ENCODE measurements at regions not wholly inside any gene's neighbourhood (a gene's known extent, or its start where the extent isn't known, plus 50 kb on each side); places are given as distances from the start of the nearest gene placed in this dataset.

- H3K36me3 ChIP-seq (ENCODE audit: control insufficient read depth in 2 of 3, insufficient read depth in 3 of 3, low read length in 3 of 3): no peaks in the 10 kb centered on the region
- intact Hi-C loops (cut with micrococcal nuclease): no loop called here
- H3K27ac Mint-ChIP-seq: no peak overlapping the region
- ChIA-PET CTCF (no interaction called here), POLR2A (no interaction called here)
- H3K27me3 ChIP-seq (ENCODE audit: control insufficient read depth in 2 of 2, insufficient read depth in 2 of 2, low read length in 2 of 2): no peaks in the 10 kb centered on the region
- no peak overlapping the region for H3K27ac ChIP-seq (ENCODE audit: low read depth, low read length)
- no peak overlapping the region for H3K4me3 ChIP-seq (ENCODE audit: low read length)
- H3K9me3 ChIP-seq (ENCODE audit: control insufficient read depth in 2 of 3, low read length in 3 of 3): no peaks in the 10 kb centered on the region
- no peak for ATAC-seq
- no peak for DNase-seq
- H3K4me1 Mint-ChIP-seq: peaks cover 0 to 3% (median 0%) of the 10 kb centered on the region in 7 donors
- no peak overlapping the region for H3K4me3 Mint-ChIP-seq
- H3K27me3 Mint-ChIP-seq: no peaks in the 10 kb centered on the region
- no peaks in the 10 kb centered on the region for H3K4me1 ChIP-seq (ENCODE audit: control insufficient read depth in 2 of 2, insufficient read depth in 2 of 2, low read length in 2 of 2)
- H3K36me3 Mint-ChIP-seq: peaks cover 0 to 12% (median 4%) of the 10 kb centered on the region in 5 donors
- peaks cover 0 to 2% (median 0%) of the 10 kb centered on the region in 11 donors for H3K9me3 Mint-ChIP-seq
Observed at GRCh38 chrX:150017868-150018267, 79.6 kb upstream of the EOLA2 start.

DNA sequence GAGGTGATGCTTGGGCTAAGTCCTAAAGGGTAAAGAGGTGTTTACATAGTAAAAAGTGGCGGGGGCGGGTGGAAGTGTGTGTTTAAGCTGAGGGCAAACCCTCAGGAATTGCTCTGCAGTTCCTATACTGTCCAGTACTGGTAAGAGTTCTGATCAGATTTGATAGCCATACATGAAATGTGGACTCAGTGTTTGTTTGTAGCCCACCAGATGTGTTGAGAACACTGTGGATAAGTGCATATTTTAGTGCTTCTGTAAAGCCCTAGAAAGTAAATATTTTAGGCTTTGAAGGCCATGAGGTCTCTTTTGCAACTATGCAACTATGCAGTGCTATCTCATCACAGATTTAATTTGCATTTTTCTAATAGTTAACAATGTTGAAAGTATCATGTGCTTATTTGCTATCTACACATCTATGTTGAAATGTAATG is 80.7 kb upstream of the EOLA2 start:
- CTCF ChIA-PET: no interaction called here
- no peaks in the 10 kb centered on the region for H3K4me1 ChIP-seq (ENCODE audit: control insufficient read depth in 2 of 2, insufficient read depth in 2 of 2, low read length in 2 of 2)
- no peak for DNase-seq
- Mint-ChIP-seq H3K27ac (no peak overlapping the region), H3K4me1 (peaks cover 0 to 1% (median 0%) of the 10 kb centered on the region in 7 donors), H3K36me3 (peaks cover 0 to 16% (median 4%) of the 10 kb centered on the region in 5 donors), H3K4me3 (no peak overlapping the region), H3K27me3 (no peaks in the 10 kb centered on the region), H3K9me3 (peaks cover 0 to 2% (median 0%) of the 10 kb centered on the region in 11 donors)
- H3K36me3 ChIP-seq (ENCODE audit: control insufficient read depth in 2 of 3, insufficient read depth in 3 of 3, low read length in 3 of 3): no peaks in the 10 kb centered on the region
- no peak overlapping the region for H3K27ac ChIP-seq (ENCODE audit: low read depth, low read length)
- intact Hi-C loops (cut with micrococcal nuclease): no loop called here
- POLR2A ChIA-PET: no interaction called here
- no peaks in the 10 kb centered on the region for H3K27me3 ChIP-seq (ENCODE audit: control insufficient read depth in 2 of 2, insufficient read depth in 2 of 2, low read length in 2 of 2)
- H3K9me3 ChIP-seq (ENCODE audit: control insufficient read depth in 2 of 3, low read length in 3 of 3): no peaks in the 10 kb centered on the region
- no peak for ATAC-seq
- H3K4me3 ChIP-seq (ENCODE audit: low read length): no peak overlapping the region

- intact Hi-C loops (cut with micrococcal nuclease): no loop called here
- Mint-ChIP-seq H3K9me3 (peaks cover 0 to 14% (median 0%) of the 10 kb centered on the region in 11 donors), H3K27me3 (peaks cover 0 to 3% (median 0%) of the 10 kb centered on the region in 5 donors), H3K4me3 (peak overlapping the region in 3 of 10 donors; percentile 39 to 65 (median 58)), H3K36me3 (peaks cover 0 to 14% (median 6%) of the 10 kb centered on the region in 5 donors), H3K4me1 (peaks cover 1 to 14% (median 8%) of the 10 kb centered on the region in 7 donors), H3K27ac (peak overlapping the region in 3 of 9 donors; percentile 12 to 77 (median 56))
- ChIA-PET POLR2A (no interaction called here), CTCF (no interaction called here)
- ATAC-seq (no peak), DNase-seq (no peak)
- no peak overlapping the region for H3K27ac ChIP-seq (ENCODE audit: low read depth, low read length)
- H3K4me3 ChIP-seq (ENCODE audit: low read length): no peak overlapping the region
- no peaks in the 10 kb centered on the region for H3K36me3 ChIP-seq (ENCODE audit: control insufficient read depth in 2 of 3, insufficient read depth in 3 of 3, low read length in 3 of 3)
- H3K27me3 ChIP-seq (ENCODE audit: control insufficient read depth in 2 of 2, insufficient read depth in 2 of 2, low read length in 2 of 2): no peaks in the 10 kb centered on the region
- H3K9me3 ChIP-seq (ENCODE audit: control insufficient read depth in 2 of 3, low read length in 3 of 3): no peaks in the 10 kb centered on the region
- H3K4me1 ChIP-seq (ENCODE audit: control insufficient read depth in 2 of 2, insufficient read depth in 2 of 2, low read length in 2 of 2): no peaks in the 10 kb centered on the region
Observed at GRCh38 chrX:150028692-150029091, 90.4 kb upstream of the EOLA2 start.

- no peaks in the 10 kb centered on the region for H3K36me3 ChIP-seq (ENCODE audit: control insufficient read depth in 2 of 3, insufficient read depth in 3 of 3, low read length in 3 of 3)
- POLR2A ChIA-PET: no interaction called here
- no peak overlapping the region for H3K27ac ChIP-seq (ENCODE audit: low read depth, low read length)
- H3K36me3 Mint-ChIP-seq: peaks cover 0 to 6% (median 3%) of the 10 kb centered on the region in 5 donors
- no peak overlapping the region for H3K4me3 Mint-ChIP-seq
- DNase-seq: no peak
- H3K9me3 ChIP-seq (ENCODE audit: control insufficient read depth in 2 of 3, low read length in 3 of 3): no peaks in the 10 kb centered on the region
- intact Hi-C loops (cut with micrococcal nuclease): no loop called here
- peaks cover 0 to 25% (median 7%) of the 10 kb centered on the region in 11 donors for H3K9me3 Mint-ChIP-seq
- H3K27ac Mint-ChIP-seq: no peak overlapping the region
- no peak for ATAC-seq
- H3K27me3 Mint-ChIP-seq: peaks cover 0 to 16% (median 0%) of the 10 kb centered on the region in 5 donors
- H3K4me3 ChIP-seq (ENCODE audit: low read length): no peak overlapping the region
- H3K27me3 ChIP-seq (ENCODE audit: control insufficient read depth in 2 of 2, insufficient read depth in 2 of 2, low read length in 2 of 2): no peaks in the 10 kb centered on the region
- peaks cover 1 to 14% (median 8%) of the 10 kb centered on the region in 7 donors for H3K4me1 Mint-ChIP-seq
- CTCF ChIA-PET: no interaction called here
- H3K4me1 ChIP-seq (ENCODE audit: control insufficient read depth in 2 of 2, insufficient read depth in 2 of 2, low read length in 2 of 2): no peaks in the 10 kb centered on the region
Observed at GRCh38 chrX:150032742-150033141, 94.5 kb upstream of the EOLA2 start.

DNA sequence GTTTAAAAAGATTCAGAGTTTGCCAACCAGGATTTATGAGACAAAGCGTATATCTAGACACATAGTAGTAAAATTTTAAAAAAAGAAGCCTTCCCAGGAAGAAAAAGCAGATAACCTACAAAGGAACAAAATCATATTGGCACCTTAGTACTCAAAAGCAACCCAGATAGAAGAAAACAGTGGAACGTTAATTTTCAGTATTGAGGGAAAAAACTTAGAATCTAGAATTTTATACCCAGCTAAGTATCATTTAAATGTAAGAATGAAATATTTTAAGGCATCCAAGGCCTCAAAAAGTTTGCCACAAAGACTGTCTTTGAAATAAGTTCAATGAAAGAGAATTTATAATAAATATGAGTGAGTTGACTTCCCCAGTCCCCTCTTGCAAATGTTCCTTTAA is 96.5 kb upstream of the EOLA2 start:
- Mint-ChIP-seq H3K9me3 (peaks cover 0 to 21% (median 7%) of the 10 kb centered on the region in 11 donors), H3K27ac (no peak overlapping the region), H3K4me3 (no peak overlapping the region), H3K36me3 (peaks cover 0 to 5% (median 0%) of the 10 kb centered on the region in 5 donors), H3K27me3 (peaks cover 0 to 20% (median under 1%) of the 10 kb centered on the region in 5 donors), H3K4me1 (peaks cover 0 to 1% (median 0%) of the 10 kb centered on the region in 7 donors)
- Histone ChIP-seq H3K9me3 (ENCODE audit: control insufficient read depth in 2 of 3, low read length in 3 of 3) (no peaks in the 10 kb centered on the region), H3K27ac (ENCODE audit: low read depth, low read length) (no peak overlapping the region), H3K4me3 (ENCODE audit: low read length) (no peak overlapping the region), H3K4me1 (ENCODE audit: control insufficient read depth in 2 of 2, insufficient read depth in 2 of 2, low read length in 2 of 2) (no peaks in the 10 kb centered on the region), H3K27me3 (ENCODE audit: control insufficient read depth in 2 of 2, insufficient read depth in 2 of 2, low read length in 2 of 2) (no peaks in the 10 kb centered on the region), H3K36me3 (ENCODE audit: control insufficient read depth in 2 of 3, insufficient read depth in 3 of 3, low read length in 3 of 3) (no peaks in the 10 kb centered on the region)
- POLR2A ChIA-PET: no interaction called here
- CTCF ChIA-PET: no interaction called here
- intact Hi-C loops (cut with micrococcal nuclease): no loop called here
- ATAC-seq: no peak
- DNase-seq: no peak

DNA sequence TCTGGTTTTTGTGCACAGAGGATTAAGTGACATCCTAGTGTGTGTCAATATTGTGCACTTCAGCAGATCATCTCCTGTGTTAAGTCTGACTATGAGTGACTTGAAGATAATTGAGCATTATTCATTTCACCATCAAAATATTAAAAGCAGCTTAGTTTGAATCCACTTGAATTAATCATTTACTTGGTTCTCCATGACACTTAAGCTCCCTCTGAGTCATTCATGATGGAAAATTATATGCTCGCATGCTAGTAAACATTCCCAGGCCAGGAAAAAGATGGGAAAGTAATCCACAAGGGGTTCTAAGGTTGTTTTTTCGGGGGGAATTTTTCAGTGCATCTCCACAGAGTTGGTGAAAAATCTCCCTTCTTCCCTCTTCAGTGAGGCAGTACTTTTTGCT is 97.2 kb upstream of the EOLA2 start:
- peaks cover 0 to 23% (median 5%) of the 10 kb centered on the region in 5 donors for H3K27me3 Mint-ChIP-seq
- ATAC-seq (no peak), DNase-seq (no peak)
- POLR2A ChIA-PET: no interaction called here
- H3K27ac ChIP-seq (ENCODE audit: low read depth, low read length): no peak overlapping the region
- no peaks in the 10 kb centered on the region for H3K4me1 ChIP-seq (ENCODE audit: control insufficient read depth in 2 of 2, insufficient read depth in 2 of 2, low read length in 2 of 2)
- H3K36me3 Mint-ChIP-seq: peaks cover 0 to 5% (median 0%) of the 10 kb centered on the region in 5 donors
- peaks cover 0 to 1% (median 0%) of the 10 kb centered on the region in 7 donors for H3K4me1 Mint-ChIP-seq
- peaks cover 0 to 21% (median 7%) of the 10 kb centered on the region in 11 donors for H3K9me3 Mint-ChIP-seq
- no peak overlapping the region for H3K4me3 Mint-ChIP-seq
- H3K36me3 ChIP-seq (ENCODE audit: control insufficient read depth in 2 of 3, insufficient read depth in 3 of 3, low read length in 3 of 3): no peaks in the 10 kb centered on the region
- H3K9me3 ChIP-seq (ENCODE audit: control insufficient read depth in 2 of 3, low read length in 3 of 3): no peaks in the 10 kb centered on the region
- H3K27me3 ChIP-seq (ENCODE audit: control insufficient read depth in 2 of 2, insufficient read depth in 2 of 2, low read length in 2 of 2): no peaks in the 10 kb centered on the region
- intact Hi-C loops (cut with micrococcal nuclease): no loop called here
- H3K27ac Mint-ChIP-seq: no peak overlapping the region
- CTCF ChIA-PET: no interaction called here
- no peak overlapping the region for H3K4me3 ChIP-seq (ENCODE audit: low read length)

GRCh38 chrX:150036181-150036580 is 97.9 kb upstream of the EOLA2 start:
- peaks cover 0 to 24% (median 5%) of the 10 kb centered on the region in 5 donors for H3K27me3 Mint-ChIP-seq
- Histone ChIP-seq H3K27me3 (ENCODE audit: control insufficient read depth in 2 of 2, insufficient read depth in 2 of 2, low read length in 2 of 2) (no peaks in the 10 kb centered on the region), H3K27ac (ENCODE audit: low read depth, low read length) (no peak overlapping the region), H3K9me3 (ENCODE audit: control insufficient read depth in 2 of 3, low read length in 3 of 3) (no peaks in the 10 kb centered on the region), H3K36me3 (ENCODE audit: control insufficient read depth in 2 of 3, insufficient read depth in 3 of 3, low read length in 3 of 3) (no peaks in the 10 kb centered on the region), H3K4me3 (ENCODE audit: low read length) (no peak overlapping the region), H3K4me1 (ENCODE audit: control insufficient read depth in 2 of 2, insufficient read depth in 2 of 2, low read length in 2 of 2) (no peaks in the 10 kb centered on the region)
- no peak for DNase-seq
- intact Hi-C loops (cut with micrococcal nuclease): no loop called here
- H3K36me3 Mint-ChIP-seq: peaks cover 0 to 5% (median 0%) of the 10 kb centered on the region in 5 donors
- POLR2A ChIA-PET: no interaction called here
- no peak for ATAC-seq
- H3K4me1 Mint-ChIP-seq: peaks cover 0 to 1% (median 0%) of the 10 kb centered on the region in 7 donors
- CTCF ChIA-PET: no interaction called here
- no peak overlapping the region for H3K27ac Mint-ChIP-seq
- H3K4me3 Mint-ChIP-seq: no peak overlapping the region
- H3K9me3 Mint-ChIP-seq: peaks cover 0 to 21% (median 7%) of the 10 kb centered on the region in 11 donors
